ENCODE measurements at regions not wholly inside any gene's neighbourhood (a gene's known extent, or its start where the extent isn't known, plus 50 kb on each side); places are given as distances from the start of the nearest gene placed in this dataset.
A peak's percentile ranks its signal among the peaks of the same experiment; 100 is the strongest.

DNA sequence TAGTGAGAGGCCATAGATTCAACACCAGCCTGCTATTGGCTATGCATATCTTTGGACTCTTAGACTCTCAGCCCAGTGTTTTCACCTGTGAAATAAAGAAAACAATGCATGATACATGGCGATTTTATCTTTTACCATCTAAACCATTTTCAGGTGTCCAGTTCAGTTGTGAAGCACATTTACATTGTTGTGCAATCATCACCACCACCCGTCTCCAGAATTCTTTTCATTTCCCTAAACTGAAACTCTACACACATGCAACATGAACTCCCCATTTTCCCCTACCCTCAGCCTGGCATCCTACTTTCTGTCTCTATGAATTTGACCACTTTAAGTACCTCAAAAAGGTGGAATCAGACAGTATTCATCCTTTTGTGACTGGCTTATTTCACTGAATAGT lies 420.6 kb downstream of the MED10 start:
- Histone ChIP-seq H3K27me3 (no peaks in the 10 kb centered on the region), H3K4me3 (no peak overlapping the region), H3K4me1 (no peaks in the 10 kb centered on the region), H3K27ac (replicated peaks in 1 of 4) (no peak overlapping the region), H3K36me3 (no peaks in the 10 kb centered on the region), H3K9me3 (no peaks in the 10 kb centered on the region)
- TF ChIP-seq CTCF (IDR thresholded peaks at IDR 0.05) (no peak), POLR2AphosphoS5 (IDR thresholded peaks at IDR 0.05) (no peak), EP300 (IDR thresholded peaks at IDR 0.05) (no peak), POLR2A (IDR thresholded peaks at IDR 0.05; ENCODE audit: low read depth) (no peak)
- intact Hi-C loops (cut with DNase I), result no loop called here
- DNase-seq (ENCODE audit: extremely low spot score), result peak; percentile 75
- WGBS, result 73% methylated on average over 2 of the region's 2 CpGs

DNA sequence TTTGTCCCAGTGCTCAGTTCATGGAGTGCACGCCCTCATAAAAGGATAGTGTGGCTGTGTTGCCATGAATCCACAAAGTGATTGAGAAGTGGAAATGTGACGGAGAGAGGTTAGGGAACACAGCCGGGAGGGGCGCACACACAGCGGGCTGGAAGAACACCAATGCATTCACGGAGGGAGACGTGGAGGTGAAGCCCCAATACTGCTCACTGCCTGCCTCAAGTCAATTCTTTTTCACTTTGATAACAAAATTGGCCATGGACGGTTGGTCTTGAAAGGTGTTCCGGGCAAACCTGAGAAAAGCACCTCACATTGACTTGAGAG lies 424.1 kb downstream of the MED10 start:
- Histone ChIP-seq H3K9me3 (no peaks in the 10 kb centered on the region), H3K4me3 (no peak overlapping the region), H3K36me3 (no peaks in the 10 kb centered on the region), H3K27ac (replicated peaks in 1 of 4) (no peak overlapping the region), H3K27me3 (no peaks in the 10 kb centered on the region), H3K4me1 (no peaks in the 10 kb centered on the region)
- intact Hi-C loops (cut with DNase I), result no loop called here
- no peak for TF ChIP-seq EP300 (IDR thresholded peaks at IDR 0.05)
- no peak for TF ChIP-seq CTCF (IDR thresholded peaks at IDR 0.05)
- no peak for TF ChIP-seq POLR2A (IDR thresholded peaks at IDR 0.05; ENCODE audit: low read depth)
- TF ChIP-seq POLR2AphosphoS5 (IDR thresholded peaks at IDR 0.05), result no peak
- peak; percentile 64 for DNase-seq (ENCODE audit: extremely low spot score)
- WGBS, result 87% methylated on average over 9 of the region's 9 CpGs

- H3K9me3 ChIP-seq, result no peaks in the 10 kb centered on the region
- intact Hi-C loops (cut with DNase I), result no loop called here
These were observed 424.6 kb downstream of the MED10 start for GRCh38 chr5:5953584-5954274.

DNA sequence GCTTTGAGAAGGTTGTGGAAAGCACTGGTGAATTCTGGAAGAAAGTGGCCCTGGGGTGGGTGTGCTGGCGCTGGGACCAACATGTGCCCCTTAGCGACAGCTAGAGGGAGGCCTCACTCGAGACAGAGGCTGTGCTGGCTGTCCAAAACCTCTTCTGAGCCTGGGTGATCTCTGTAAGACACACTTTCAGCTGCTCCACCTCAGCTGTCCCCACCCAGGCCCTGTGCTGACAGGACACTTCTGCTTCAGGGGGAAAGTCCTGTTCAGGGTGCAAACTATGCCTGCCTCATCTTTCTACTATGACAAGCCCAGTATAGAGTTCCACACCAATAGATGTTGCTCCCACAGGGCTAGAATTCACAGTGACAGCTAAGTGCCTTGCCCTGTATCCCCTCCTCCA lies 426.4 kb downstream of the MED10 start:
- H3K27me3 ChIP-seq, result no peaks in the 10 kb centered on the region
- no peak overlapping the region for H3K27ac ChIP-seq (replicated peaks in 1 of 4)
- H3K9me3 ChIP-seq, result no peaks in the 10 kb centered on the region
- no peaks in the 10 kb centered on the region for H3K36me3 ChIP-seq
- DNase-seq (ENCODE audit: extremely low spot score), result peak; percentile 90
- WGBS, result 71% methylated on average over 1 of the region's 3 CpGs
- H3K4me3 ChIP-seq, result no peak overlapping the region
- intact Hi-C loops (cut with DNase I), result no loop called here
- H3K4me1 ChIP-seq, result no peaks in the 10 kb centered on the region
- no peak for TF ChIP-seq POLR2A (IDR thresholded peaks at IDR 0.05; ENCODE audit: low read depth)
- no peak for TF ChIP-seq POLR2AphosphoS5 (IDR thresholded peaks at IDR 0.05)
- no peak for TF ChIP-seq EP300 (IDR thresholded peaks at IDR 0.05)
- TF ChIP-seq CTCF (IDR thresholded peaks at IDR 0.05), result no peak

More at GRCh38 chr5:5953584-5954274, 424.6 kb downstream of the MED10 start:
- Histone ChIP-seq H3K4me1 (no peaks in the 10 kb centered on the region), H3K36me3 (no peaks in the 10 kb centered on the region), H3K27ac (replicated peaks in 1 of 4) (no peak overlapping the region), H3K4me3 (no peak overlapping the region), H3K27me3 (no peaks in the 10 kb centered on the region)
- DNase-seq (ENCODE audit: extremely low spot score), result peak; percentile 50
- WGBS, result 82% methylated on average over 12 of the region's 12 CpGs
- TF ChIP-seq POLR2A (IDR thresholded peaks at IDR 0.05; ENCODE audit: low read depth) (no peak), POLR2AphosphoS5 (IDR thresholded peaks at IDR 0.05) (no peak), CTCF (IDR thresholded peaks at IDR 0.05) (no peak), EP300 (IDR thresholded peaks at IDR 0.05) (no peak)

- Histone ChIP-seq H3K27ac (replicated peaks in 1 of 4) (no peak overlapping the region), H3K36me3 (no peaks in the 10 kb centered on the region), H3K27me3 (no peaks in the 10 kb centered on the region), H3K9me3 (no peaks in the 10 kb centered on the region), H3K4me1 (no peaks in the 10 kb centered on the region), H3K4me3 (no peak overlapping the region)
- intact Hi-C loops (cut with DNase I), result no loop called here
- TF ChIP-seq EP300 (IDR thresholded peaks at IDR 0.05) (no peak), CTCF (IDR thresholded peaks at IDR 0.05) (no peak), POLR2A (IDR thresholded peaks at IDR 0.05; ENCODE audit: low read depth) (no peak), POLR2AphosphoS5 (IDR thresholded peaks at IDR 0.05) (no peak)
- WGBS, result 35% methylated on average over 5 of the region's 5 CpGs
- peak; percentile 77 for DNase-seq (ENCODE audit: extremely low spot score)
These were observed 427.7 kb downstream of the MED10 start for GRCh38 chr5:5950658-5951057.
